HepG2 (cell line): ENCODE measurements at regions not wholly inside any gene's neighbourhood (a gene's known extent, or its start where the extent isn't known, plus 50 kb on each side); places are given as distances from the start of the nearest gene placed in this dataset.
A peak's percentile ranks its signal among the peaks of the same experiment; 100 is the strongest.

Source experiments
- ARID5B ChIP-seq: IDR thresholded peaks from 2 replicates; pipeline ENCODE4 v1.4.0; 2020; ENCODE audit warnings: mild to moderate bottlenecking, missing genetic modification reagents
- ATF7 ChIP-seq, 2 experiments: fragments of 450-650 bp in 1 of 2; sonication (generic) in 1 of 2; formaldehyde crosslinking in 1 of 2; IDR thresholded peaks; 2 replicates each; pipeline versions ENCODE4 v1.4.0 to v1.6.1; 2016 to 2020; ENCODE audit warnings: antibody characterized with exemption in 1 of 2, mild to moderate bottlenecking in 1 of 2, missing genetic modification reagents in 1 of 2
- BRD4 ChIP-seq: sonication (generic); formaldehyde crosslinking; IDR thresholded peaks from 2 replicates; pipeline ENCODE4 v1.4.0; 2020; ENCODE audit warnings: missing genetic modification reagents
- CHD2 ChIP-seq: IDR thresholded peaks from 2 replicates; pipeline ENCODE4 v1.6.1; 2011; ENCODE audit warnings: low read depth, low read length, improper control_type of control experiment
- ERF ChIP-seq: IDR thresholded peaks from 2 replicates; pipeline ENCODE4 v1.6.1; 2018; ENCODE audit warnings: missing biosample characterization, missing genetic modification reagents
- ESRRA ChIP-seq: sonication (generic); formaldehyde crosslinking; IDR thresholded peaks from 2 replicates; pipeline ENCODE4 v1.5.1; 2020; ENCODE audit warnings: mild to moderate bottlenecking, low read depth, missing genetic modification reagents
- GATAD1 ChIP-seq: IDR thresholded peaks from 2 replicates; pipeline ENCODE4 v1.6.1; 2016; ENCODE audit warnings: missing genetic modification reagents, missing compliant biosample characterization
- HMGA1 ChIP-seq: sonication (generic); formaldehyde crosslinking; conservative IDR thresholded peaks from 2 replicates; pipeline ENCODE4 v1.4.0; 2020; ENCODE audit warnings: missing genetic modification reagents
- IKZF1 ChIP-seq: fragments of 450-650 bp; IDR thresholded peaks from 2 replicates; pipeline ENCODE4 v1.7.1; 2016
- ISL2 ChIP-seq: sonication (generic); formaldehyde crosslinking; IDR thresholded peaks from 2 replicates; pipeline ENCODE4 v1.5.0; 2020; ENCODE audit warnings: missing genetic modification reagents
- KLF16 ChIP-seq, 2 experiments: sonication (generic) in 1 of 2; formaldehyde crosslinking in 1 of 2; IDR thresholded peaks; 2 replicates each; pipeline versions ENCODE4 v1.6.1 to v1.8.0; 2016 to 2023; ENCODE audit warnings: missing genetic modification reagents in 2 of 2, missing compliant biosample characterization in 1 of 2
- LCORL ChIP-seq, 2 experiments: fragments of 450-650 bp in 1 of 2; sonication (generic) in 1 of 2; formaldehyde crosslinking in 1 of 2; IDR thresholded peaks; 2 replicates each; pipeline versions ENCODE4 v1.5.0 to v1.6.1; 2017 to 2020; ENCODE audit warnings: antibody characterized with exemption in 1 of 2, missing genetic modification reagents in 1 of 2
- MED8 ChIP-seq: sonication (generic); formaldehyde crosslinking; IDR thresholded peaks from 2 replicates; pipeline ENCODE4 v1.8.1; 2023; ENCODE audit warnings: mild to moderate bottlenecking, missing genetic modification reagents; ENCODE audit not compliant: insufficient replicate concordance
- NFIC ChIP-seq: IDR thresholded peaks from 2 replicates; pipeline ENCODE4 v1.6.1; 2012; ENCODE audit warnings: mild to moderate bottlenecking, low read length, inconsistent platforms
- NR2F2 ChIP-seq: IDR thresholded peaks from 2 replicates; pipeline ENCODE4 v1.6.1; 2012; ENCODE audit warnings: low read depth, inconsistent platforms, borderline replicate concordance
- PPARG ChIP-seq: conservative IDR thresholded peaks from 2 replicates; pipeline ENCODE4 v1.6.1; 2016; ENCODE audit warnings: missing biosample characterization, missing genetic modification reagents
- RARA ChIP-seq: IDR thresholded peaks from 2 replicates; pipeline ENCODE4 v1.6.1; 2016; ENCODE audit warnings: missing genetic modification reagents, missing compliant biosample characterization
- RCOR2 ChIP-seq: IDR thresholded peaks from 2 replicates; pipeline ENCODE4 v1.6.1; 2016; ENCODE audit warnings: missing biosample characterization, missing genetic modification reagents
- SALL1 ChIP-seq: sonication (generic); formaldehyde crosslinking; IDR thresholded peaks from 2 replicates; pipeline ENCODE4 v1.8.0; 2022; ENCODE audit warnings: mild to moderate bottlenecking, missing genetic modification reagents
- TBX2 ChIP-seq: sonication (generic); formaldehyde crosslinking; IDR thresholded peaks from 2 replicates; pipeline ENCODE4 v1.5.0; 2020; ENCODE audit warnings: missing genetic modification reagents, mild to moderate bottlenecking, borderline replicate concordance
- ZFP90 ChIP-seq: sonication (generic); formaldehyde crosslinking; IDR thresholded peaks from 2 replicates; pipeline ENCODE4 v1.8.0; 2022; ENCODE audit warnings: missing genetic modification reagents, mild to moderate bottlenecking, inconsistent platforms, borderline replicate concordance
- ZNF550 ChIP-seq: sonication (generic); formaldehyde crosslinking; IDR thresholded peaks from 2 replicates; pipeline ENCODE4 v1.4.0; 2020; ENCODE audit warnings: mild to moderate bottlenecking, missing genetic modification reagents, borderline replicate concordance
- ZSCAN12 ChIP-seq: sonication (generic); formaldehyde crosslinking; IDR thresholded peaks from 2 replicates; pipeline ENCODE4 v1.9.0; 2021; ENCODE audit warnings: mild to moderate bottlenecking, missing genetic modification reagents
- TF ChIP-seq, protein P1 (sequence below): sonication (generic); formaldehyde crosslinking; IDR thresholded peaks from 2 replicates; pipeline ENCODE4 v1.4.0; 2020; ENCODE audit warnings: missing genetic modification reagents
- TF ChIP-seq, protein P2 (sequence below): sonication (generic); formaldehyde crosslinking; IDR thresholded peaks from 2 replicates; pipeline ENCODE4 v1.5.0; 2020; ENCODE audit warnings: mild to moderate bottlenecking, missing genetic modification reagents, borderline replicate concordance

DNA sequence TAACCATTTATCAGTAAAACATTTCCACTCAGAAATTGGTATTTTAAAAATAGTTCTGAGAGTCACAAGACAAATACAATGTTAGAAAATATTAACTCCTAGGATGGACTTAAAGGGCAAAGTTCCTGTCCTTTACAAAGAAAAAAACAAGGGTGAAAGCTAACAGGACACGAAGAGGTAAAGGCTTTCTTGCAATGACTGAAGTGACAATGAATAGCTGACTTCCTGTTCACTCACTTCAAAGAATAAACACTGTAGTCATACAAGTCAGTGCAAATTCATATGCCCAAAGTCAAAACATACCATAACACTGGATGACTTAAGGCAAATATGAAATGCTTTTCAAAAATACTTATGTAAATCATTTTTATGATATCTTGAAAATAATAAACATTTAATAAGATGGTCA, 1389.8 kb upstream of the ALCAM start (continued):
- TF ChIP-seq ZFP90 (CRISPR knock-in tag) (0 out of 2 replicates have a peak, but pooled peaks have one; percentile 43), RCOR2 (peak; percentile 58; the same call in 1 of the 2 replicates), NFIC (peak; percentile 94; the same call in 1 of the 2 replicates), ARID5B (CRISPR knock-in tag) (peak; percentile 97), ISL2 (CRISPR knock-in tag) (peak; percentile 94), KLF16 (CRISPR knock-in tag; IDR thresholded peaks at IDR 0.05) (peak in 1 of 2 experiments; percentile 62; a peak in 1 of 4 replicates), HMGA1 (no peak), RARA (CRISPR knock-in tag) (peak; percentile 89), ZNF550 (CRISPR knock-in tag) (no peak), PPARG (peak; percentile 82), CHD2 (no peak), NR2F2 (peak; percentile 68), ZSCAN12 (no peak), BRD4 (CRISPR knock-in tag) (peak; percentile 32; the same call in 1 of the 2 replicates), ATF7 (IDR thresholded peaks at IDR 0.05) (no peak), ATF7 (CRISPR knock-in tag; IDR thresholded peaks at IDR 0.05) (no peak), MED8 (CRISPR knock-in tag) (peak; percentile 20), GATAD1 (CRISPR knock-in tag) (peak; percentile 47; the same call in 1 of the 2 replicates), SALL1 (peak; percentile 89; the same call in 1 of the 2 replicates), LCORL (IDR thresholded peaks at IDR 0.05) (no peak), LCORL (CRISPR knock-in tag; IDR thresholded peaks at IDR 0.05) (peak; percentile 39; the same call in 1 of the 2 replicates), IKZF1 (no peak), ERF (CRISPR knock-in tag) (peak; percentile 77), TBX2 (CRISPR knock-in tag) (peak; percentile 75; the same call in 1 of the 2 replicates), ESRRA (CRISPR knock-in tag) (peak; percentile 95)
- TF ChIP-seq, protein P1, sequence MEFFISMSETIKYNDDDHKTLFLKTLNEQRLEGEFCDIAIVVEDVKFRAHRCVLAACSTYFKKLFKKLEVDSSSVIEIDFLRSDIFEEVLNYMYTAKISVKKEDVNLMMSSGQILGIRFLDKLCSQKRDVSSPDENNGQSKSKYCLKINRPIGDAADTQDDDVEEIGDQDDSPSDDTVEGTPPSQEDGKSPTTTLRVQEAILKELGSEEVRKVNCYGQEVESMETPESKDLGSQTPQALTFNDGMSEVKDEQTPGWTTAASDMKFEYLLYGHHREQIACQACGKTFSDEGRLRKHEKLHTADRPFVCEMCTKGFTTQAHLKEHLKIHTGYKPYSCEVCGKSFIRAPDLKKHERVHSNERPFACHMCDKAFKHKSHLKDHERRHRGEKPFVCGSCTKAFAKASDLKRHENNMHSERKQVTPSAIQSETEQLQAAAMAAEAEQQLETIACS (CRISPR knock-in tag): no peak
- TF ChIP-seq, protein P2, sequence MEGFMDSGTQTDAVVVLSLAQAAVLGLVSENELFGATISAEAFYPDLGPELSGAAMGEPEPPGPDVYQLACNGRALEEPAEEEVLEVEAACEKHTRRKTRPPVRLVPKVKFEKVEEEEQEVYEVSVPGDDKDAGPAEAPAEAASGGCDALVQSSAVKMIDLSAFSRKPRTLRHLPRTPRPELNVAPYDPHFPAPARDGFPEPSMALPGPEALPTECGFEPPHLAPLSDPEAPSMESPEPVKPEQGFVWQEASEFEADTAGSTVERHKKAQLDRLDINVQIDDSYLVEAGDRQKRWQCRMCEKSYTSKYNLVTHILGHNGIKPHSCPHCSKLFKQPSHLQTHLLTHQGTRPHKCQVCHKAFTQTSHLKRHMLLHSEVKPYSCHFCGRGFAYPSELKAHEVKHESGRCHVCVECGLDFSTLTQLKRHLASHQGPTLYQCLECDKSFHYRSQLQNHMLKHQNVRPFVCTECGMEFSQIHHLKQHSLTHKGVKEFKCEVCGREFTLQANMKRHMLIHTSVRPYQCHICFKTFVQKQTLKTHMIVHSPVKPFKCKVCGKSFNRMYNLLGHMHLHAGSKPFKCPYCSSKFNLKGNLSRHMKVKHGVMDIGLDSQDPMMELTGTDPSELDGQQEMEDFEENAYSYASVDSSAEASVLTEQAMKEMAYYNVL (CRISPR knock-in tag): peak; percentile 81
